ENCODE measurements at regions not wholly inside any gene's neighbourhood (a gene's known extent, or its start where the extent isn't known, plus 50 kb on each side); places are given as distances from the start of the nearest gene placed in this dataset.

GRCh38 chr3:124043023-124043422, 51.1 kb upstream of the ROPN1 start:
- TF ChIP-seq CTCF (IDR thresholded peaks at IDR 0.05): no peak
- no peak overlapping the region for H3K4me3 Mint-ChIP-seq (ENCODE audit: unreplicated experiment)
- no peaks in the 10 kb centered on the region for H3K4me1 Mint-ChIP-seq (ENCODE audit: unreplicated experiment)
- DNase-seq (ENCODE audit: extremely low spot score, unreplicated experiment): no peak
- no peak overlapping the region for H3K27ac Mint-ChIP-seq (ENCODE audit: unreplicated experiment)
- H3K27me3 Mint-ChIP-seq (ENCODE audit: unreplicated experiment): peaks cover 12% of the 10 kb centered on the region
- H3K36me3 Mint-ChIP-seq (ENCODE audit: unreplicated experiment): no peaks in the 10 kb centered on the region
- no peaks in the 10 kb centered on the region for H3K9me3 Mint-ChIP-seq (ENCODE audit: unreplicated experiment)

- Mint-ChIP-seq H3K36me3 (ENCODE audit: unreplicated experiment) (no peaks in the 10 kb centered on the region), H3K27me3 (ENCODE audit: unreplicated experiment) (peaks cover 12% of the 10 kb centered on the region), H3K27ac (ENCODE audit: unreplicated experiment) (no peak overlapping the region), H3K9me3 (ENCODE audit: unreplicated experiment) (no peaks in the 10 kb centered on the region), H3K4me3 (ENCODE audit: unreplicated experiment) (no peak overlapping the region), H3K4me1 (ENCODE audit: unreplicated experiment) (no peaks in the 10 kb centered on the region)
- DNase-seq (ENCODE audit: extremely low spot score, unreplicated experiment): no peak
- TF ChIP-seq CTCF (IDR thresholded peaks at IDR 0.05): no peak
These were observed 53.0 kb upstream of the ROPN1 start for GRCh38 chr3:124044956-124045355.

- DNase-seq (ENCODE audit: extremely low spot score, unreplicated experiment): no peak
- H3K27ac Mint-ChIP-seq (ENCODE audit: unreplicated experiment): no peak overlapping the region
- H3K9me3 Mint-ChIP-seq (ENCODE audit: unreplicated experiment): no peaks in the 10 kb centered on the region
- H3K4me3 Mint-ChIP-seq (ENCODE audit: unreplicated experiment): no peak overlapping the region
- no peak for TF ChIP-seq CTCF (IDR thresholded peaks at IDR 0.05)
- peaks cover 15% of the 10 kb centered on the region for H3K27me3 Mint-ChIP-seq (ENCODE audit: unreplicated experiment)
- no peaks in the 10 kb centered on the region for H3K36me3 Mint-ChIP-seq (ENCODE audit: unreplicated experiment)
- H3K4me1 Mint-ChIP-seq (ENCODE audit: unreplicated experiment): no peaks in the 10 kb centered on the region
These were observed 57.3 kb upstream of the ROPN1 start for GRCh38 chr3:124048967-124049798.

- TF ChIP-seq CTCF (IDR thresholded peaks at IDR 0.05): no peak
- Mint-ChIP-seq H3K36me3 (ENCODE audit: unreplicated experiment) (no peaks in the 10 kb centered on the region), H3K4me1 (ENCODE audit: unreplicated experiment) (no peaks in the 10 kb centered on the region), H3K4me3 (ENCODE audit: unreplicated experiment) (no peak overlapping the region), H3K9me3 (ENCODE audit: unreplicated experiment) (no peaks in the 10 kb centered on the region), H3K27me3 (ENCODE audit: unreplicated experiment) (peaks cover 6% of the 10 kb centered on the region), H3K27ac (ENCODE audit: unreplicated experiment) (no peak overlapping the region)
- no peak for DNase-seq (ENCODE audit: extremely low spot score, unreplicated experiment)
These were observed 59.7 kb upstream of the ROPN1 start for GRCh38 chr3:124051636-124052035.

- H3K27ac Mint-ChIP-seq (ENCODE audit: unreplicated experiment): no peak overlapping the region
- peaks cover 14% of the 10 kb centered on the region for H3K27me3 Mint-ChIP-seq (ENCODE audit: unreplicated experiment)
- no peaks in the 10 kb centered on the region for H3K36me3 Mint-ChIP-seq (ENCODE audit: unreplicated experiment)
- H3K4me3 Mint-ChIP-seq (ENCODE audit: unreplicated experiment): no peak overlapping the region
- H3K9me3 Mint-ChIP-seq (ENCODE audit: unreplicated experiment): no peaks in the 10 kb centered on the region
- TF ChIP-seq CTCF (IDR thresholded peaks at IDR 0.05): no peak
- no peaks in the 10 kb centered on the region for H3K4me1 Mint-ChIP-seq (ENCODE audit: unreplicated experiment)
- no peak for DNase-seq (ENCODE audit: extremely low spot score, unreplicated experiment)
These were observed 61.9 kb upstream of the ROPN1 start for GRCh38 chr3:124053871-124054270.

Measured in osteocyte (in vitro differentiated cells).